ENCODE measurements at regions not wholly inside any gene's neighbourhood (a gene's known extent, or its start where the extent isn't known, plus 50 kb on each side); places are given as distances from the start of the nearest gene placed in this dataset.
A peak's percentile ranks its signal among the peaks of the same experiment; 100 is the strongest.
"Not testable (repeated sequence)": the region's sequence is repeated elsewhere in the genome, so short reads cannot be mapped to it uniquely, and the experiment has no call there.

GRCh38 chr9:96148634-96149532, 153.1 kb downstream of the HSD17B3 start:
- intact Hi-C loops (cut with DNase I; ENCODE audit: low total_unique reads) = no loop called here
- H3K27me3 ChIP-seq = no peaks in the 10 kb centered on the region
- H3K4me1 ChIP-seq = peaks cover 21 to 36% (median 22%) of the 10 kb centered on the region in 4 donors
- H3K4me3 ChIP-seq = no peak overlapping the region
- H3K9me3 ChIP-seq = no peaks in the 10 kb centered on the region
- 40 to 50% (median 42%) methylated on average over 8 of the region's 8 CpGs for WGBS, 5 donors
- H3K36me3 ChIP-seq = no peaks in the 10 kb centered on the region
- H3K27ac ChIP-seq = peak overlapping the region; percentile 40 to 71 (median 48)
- no peak for DNase-seq
- TF ChIP-seq POLR2AphosphoS5 (IDR thresholded peaks at IDR 0.05) (peak in 2 of 3 donors; percentile 23 to 54), CTCF (IDR thresholded peaks at IDR 0.05) (no peak)

GRCh38 chr9:96147029-96147428, 154.9 kb downstream of the HSD17B3 start:
- 55 to 65% (median 60%) methylated on average over 11 of the region's 11 CpGs for WGBS, 5 donors
- not testable (repeated sequence) for DNase-seq
- H3K27ac ChIP-seq = peak overlapping the region in 3 of 5 donors; percentile 20 to 71 (median 31)

GRCh38 chr9:96141666-96142065, 160.3 kb downstream of the HSD17B3 start:
- Histone ChIP-seq H3K36me3 (no peaks in the 10 kb centered on the region), H3K9me3 (no peaks in the 10 kb centered on the region), H3K4me3 (no peak overlapping the region), H3K27me3 (no peaks in the 10 kb centered on the region), H3K4me1 (peaks cover 31 to 52% (median 45%) of the 10 kb centered on the region in 4 donors), H3K27ac (peak overlapping the region in 4 of 5 donors; percentile 77 to 85 (median 83))
- TF ChIP-seq POLR2AphosphoS5 (IDR thresholded peaks at IDR 0.05) (peak in 2 of 3 donors; percentile 7 to 13), EP300 (IDR thresholded peaks at IDR 0.05) (no peak)
- no peak for DNase-seq
- 55 to 74% (median 68%) methylated on average over 5 of the region's 5 CpGs for WGBS, 5 donors
- intact Hi-C loops (cut with DNase I; ENCODE audit: low total_unique reads) = no loop called here

More at GRCh38 chr9:96147029-96147428, 154.9 kb downstream of the HSD17B3 start:
- H3K9me3 ChIP-seq; H3K4me3 ChIP-seq; intact Hi-C loops (cut with DNase I; ENCODE audit: low total_unique reads); H3K27me3 ChIP-seq; H3K36me3 ChIP-seq: not testable (repeated sequence)
- H3K4me1 ChIP-seq = peaks cover 21 to 36% (median 22%) of the 10 kb centered on the region in 4 donors
- TF ChIP-seq POLR2AphosphoS5 (IDR thresholded peaks at IDR 0.05) = peak in 2 of 3 donors; percentile 7 to 35

- WGBS, 5 donors = 67 to 86% (median 76%) methylated on average over 11 of the region's 11 CpGs
- H3K27ac ChIP-seq = peak overlapping the region; percentile 58 to 85 (median 81)
- TF ChIP-seq CTCF (IDR thresholded peaks at IDR 0.05) = no peak
- no peak for TF ChIP-seq POLR2AphosphoS5 (IDR thresholded peaks at IDR 0.05)
- no peak for TF ChIP-seq POLR2A (IDR thresholded peaks at IDR 0.05)
- TF ChIP-seq EP300 (IDR thresholded peaks at IDR 0.05) = no peak
- no peaks in the 10 kb centered on the region for H3K27me3 ChIP-seq
- no peaks in the 10 kb centered on the region for H3K36me3 ChIP-seq
- DNase-seq = no peak
- intact Hi-C loops (cut with DNase I; ENCODE audit: low total_unique reads) = no loop called here
- peaks cover 36 to 58% (median 48%) of the 10 kb centered on the region in 4 donors for H3K4me1 ChIP-seq
- no peaks in the 10 kb centered on the region for H3K9me3 ChIP-seq
- H3K4me3 ChIP-seq = no peak overlapping the region
Measured at GRCh38 chr9:96141128-96141474, 160.9 kb downstream of the HSD17B3 start.

GRCh38 chr9:96140296-96141127, 161.5 kb downstream of the HSD17B3 start:
- Histone ChIP-seq H3K4me1 (peaks cover 36 to 64% (median 50%) of the 10 kb centered on the region in 4 donors), H3K27me3 (no peaks in the 10 kb centered on the region), H3K9me3 (no peaks in the 10 kb centered on the region), H3K36me3 (no peaks in the 10 kb centered on the region), H3K4me3 (no peak overlapping the region), H3K27ac (peak overlapping the region; percentile 58 to 85 (median 81))
- WGBS, 5 donors = 50 to 63% (median 54%) methylated on average over 32 of the region's 32 CpGs
- peak; percentile 41 to 74 for DNase-seq
- intact Hi-C loops (cut with DNase I; ENCODE audit: low total_unique reads) = no loop called here
- TF ChIP-seq EP300 (IDR thresholded peaks at IDR 0.05) (no peak), POLR2A (IDR thresholded peaks at IDR 0.05) (no peak), POLR2AphosphoS5 (IDR thresholded peaks at IDR 0.05) (peak in 1 of 3 donors; percentile 47)

Measured in stomach (tissue), 8 donors.